ENCODE measurements at regions not wholly inside any gene's neighbourhood (a gene's known extent, or its start where the extent isn't known, plus 50 kb on each side); places are given as distances from the start of the nearest gene placed in this dataset.
"Not testable (repeated sequence)": the region's sequence is repeated elsewhere in the genome, so short reads cannot be mapped to it uniquely, and the experiment has no call there.

DNA sequence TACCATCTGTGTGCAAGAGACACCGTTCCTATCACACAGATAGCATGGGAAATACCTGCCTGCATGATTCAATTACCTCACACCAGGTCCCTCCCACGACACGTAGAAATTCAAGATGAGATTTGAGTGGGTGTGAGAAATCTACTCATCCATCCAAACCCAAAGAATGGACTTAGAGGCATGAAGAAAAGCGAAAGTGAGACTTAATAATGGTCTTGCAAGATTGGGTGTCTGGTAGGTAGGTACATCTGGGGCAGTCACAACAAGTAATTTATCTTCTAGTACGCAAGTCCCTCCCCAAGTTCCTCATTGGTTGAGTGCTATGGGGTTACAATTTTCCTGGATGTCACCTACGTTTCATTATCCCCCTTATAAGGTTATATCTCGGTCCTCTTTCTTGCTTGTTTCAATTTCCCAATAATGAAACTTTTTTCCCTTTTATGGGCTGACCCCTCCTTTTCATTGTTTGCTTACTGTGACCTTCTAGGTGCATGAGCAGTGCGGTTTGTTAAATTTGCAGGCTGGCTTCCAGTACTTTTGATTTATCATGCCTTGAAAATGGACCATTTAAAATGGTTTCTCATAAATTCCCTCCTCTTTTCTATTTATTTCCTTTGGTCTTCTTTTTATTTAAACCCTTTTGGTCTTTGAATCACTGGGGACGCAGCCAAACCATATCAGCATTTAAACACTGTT lies 63.1 kb upstream of the ZNF658 start:
- not testable (repeated sequence) for DNase-seq

Data from fibroblast of skin of right biceps (primary cell).